ENCODE measurements at regions not wholly inside any gene's neighbourhood (a gene's known extent, or its start where the extent isn't known, plus 50 kb on each side); places are given as distances from the start of the nearest gene placed in this dataset.
"Not testable (repeated sequence)": the region's sequence is repeated elsewhere in the genome, so short reads cannot be mapped to it uniquely, and the experiment has no call there.

GRCh38 chr2:16209799-16210198, 269.4 kb downstream of the MYCN start:
- DNase-seq, result no peak

- DNase-seq, result no peak
Observed at GRCh38 chr2:16208921-16209320, 268.6 kb downstream of the MYCN start.

- no peak for DNase-seq
Observed at GRCh38 chr2:16208241-16208797, 268.0 kb downstream of the MYCN start.

- no peak for DNase-seq
Observed at GRCh38 chr2:16207611-16208010, 267.3 kb downstream of the MYCN start.

GRCh38 chr2:16207151-16207550, 266.8 kb downstream of the MYCN start:
- no peak for DNase-seq

- DNase-seq, result no peak
Observed at GRCh38 chr2:16206191-16206944, 266.0 kb downstream of the MYCN start.

GRCh38 chr2:16205631-16206030, 265.3 kb downstream of the MYCN start:
- no peak for DNase-seq

- DNase-seq, result no peak
Observed at GRCh38 chr2:16204886-16205620, 264.7 kb downstream of the MYCN start.

- DNase-seq, result no peak
Observed at GRCh38 chr2:16204251-16204650, 263.9 kb downstream of the MYCN start.

- no peak for DNase-seq
Observed at GRCh38 chr2:16203691-16204090, 263.3 kb downstream of the MYCN start.

GRCh38 chr2:16203069-16203468, 262.7 kb downstream of the MYCN start:
- no peak for DNase-seq

- no peak for DNase-seq
Observed at GRCh38 chr2:16202266-16203020, 262.1 kb downstream of the MYCN start.

- no peak for DNase-seq
Observed at GRCh38 chr2:16201848-16202247, 261.5 kb downstream of the MYCN start.

- no peak for DNase-seq
Observed at GRCh38 chr2:16200554-16201193, 260.3 kb downstream of the MYCN start.

GRCh38 chr2:16199882-16200553, 259.7 kb downstream of the MYCN start:
- DNase-seq, result no peak

GRCh38 chr2:16199241-16199640, 258.9 kb downstream of the MYCN start:
- not testable (repeated sequence) for DNase-seq

GRCh38 chr2:16198166-16198912, 258.0 kb downstream of the MYCN start:
- DNase-seq, result no peak

- no peak for DNase-seq
Observed at GRCh38 chr2:16197504-16198147, 257.3 kb downstream of the MYCN start.

- no peak for DNase-seq
Observed at GRCh38 chr2:16196687-16197503, 256.5 kb downstream of the MYCN start.

GRCh38 chr2:16195681-16196070, 255.3 kb downstream of the MYCN start:
- no peak for DNase-seq
